GM21526 (cell line): ENCODE measurements at regions not wholly inside any gene's neighbourhood (a gene's known extent, or its start where the extent isn't known, plus 50 kb on each side); places are given as distances from the start of the nearest gene placed in this dataset.

ENCODE experiments used
- ATAC-seq: cut with Tn5 transposase; IDR thresholded peaks from one replicate; pipeline ENCODE4 v1.9.1; 2021; ENCODE audit warnings: moderate library complexity; ENCODE audit not compliant: unreplicated experiment, low FRiP score

- no peak for ATAC-seq
Measured at GRCh38 chr2:116645155-116645554, 1169.3 kb upstream of the DDX18 start.

- no peak for ATAC-seq
Measured at GRCh38 chr2:116668691-116669090, 1145.8 kb upstream of the DDX18 start.

GRCh38 chr2:116669782-116670181, 1144.7 kb upstream of the DDX18 start:
- ATAC-seq = no peak

- no peak for ATAC-seq
Measured at GRCh38 chr2:116674188-116674587, 1140.3 kb upstream of the DDX18 start.

GRCh38 chr2:116676776-116677175, 1137.7 kb upstream of the DDX18 start:
- ATAC-seq = no peak

GRCh38 chr2:116680256-116680936, 1134.1 kb upstream of the DDX18 start:
- no peak for ATAC-seq

- ATAC-seq = no peak
Measured at GRCh38 chr2:116687371-116687770, 1127.1 kb upstream of the DDX18 start.

- ATAC-seq = no peak
Measured at GRCh38 chr2:116692988-116693387, 1121.5 kb upstream of the DDX18 start.

GRCh38 chr2:116696223-116696622, 1118.3 kb upstream of the DDX18 start:
- ATAC-seq = no peak

GRCh38 chr2:116696903-116697302, 1117.6 kb upstream of the DDX18 start:
- ATAC-seq = no peak

- no peak for ATAC-seq
Measured at GRCh38 chr2:116706396-116706795, 1108.1 kb upstream of the DDX18 start.

- ATAC-seq = no peak
Measured at GRCh38 chr2:116716038-116716437, 1098.5 kb upstream of the DDX18 start.

GRCh38 chr2:116716444-116716843, 1098.0 kb upstream of the DDX18 start:
- no peak for ATAC-seq

GRCh38 chr2:116717832-116718231, 1096.7 kb upstream of the DDX18 start:
- no peak for ATAC-seq

GRCh38 chr2:116718451-116718850, 1096.0 kb upstream of the DDX18 start:
- ATAC-seq = no peak

GRCh38 chr2:116719836-116720235, 1094.7 kb upstream of the DDX18 start:
- no peak for ATAC-seq

GRCh38 chr2:116724550-116724949, 1089.9 kb upstream of the DDX18 start:
- ATAC-seq = no peak

- ATAC-seq = no peak
Measured at GRCh38 chr2:116732322-116732721, 1082.2 kb upstream of the DDX18 start.

GRCh38 chr2:116733699-116734098, 1080.8 kb upstream of the DDX18 start:
- ATAC-seq = no peak

GRCh38 chr2:116737951-116738350, 1076.5 kb upstream of the DDX18 start:
- no peak for ATAC-seq

GRCh38 chr2:116747103-116747502, 1067.4 kb upstream of the DDX18 start:
- ATAC-seq = no peak

- no peak for ATAC-seq
Measured at GRCh38 chr2:116749994-116750393, 1064.5 kb upstream of the DDX18 start.
